ENCODE measurements at regions not wholly inside any gene's neighbourhood (a gene's known extent, or its start where the extent isn't known, plus 50 kb on each side); places are given as distances from the start of the nearest gene placed in this dataset.
"Not testable (repeated sequence)": the region's sequence is repeated elsewhere in the genome, so short reads cannot be mapped to it uniquely, and the experiment has no call there.

GRCh38 chr11:13143486-13144297 lies 133.9 kb upstream of the BMAL1 start:
- Mint-ChIP-seq H3K4me1 (ENCODE audit: low read depth) (no peaks in the 10 kb centered on the region), H3K36me3 (ENCODE audit: insufficient read depth in 2 of 2) (no peaks in the 10 kb centered on the region), H3K9me3 (peaks cover 1 to 2% of the 10 kb centered on the region in 2 donors), H3K27me3 (ENCODE audit: low read depth) (peaks cover 22% of the 10 kb centered on the region), H3K4me3 (no peak overlapping the region), H3K27ac (no peak overlapping the region)
- peak; percentile 81 to 88 for ATAC-seq (replicated peaks in 1 of 2)
- peak in 1 of 2 donors; percentile 4 for DNase-seq

- no peaks in the 10 kb centered on the region for H3K4me1 Mint-ChIP-seq (ENCODE audit: low read depth)
- no peak overlapping the region for H3K4me3 Mint-ChIP-seq
- H3K9me3 Mint-ChIP-seq = no peaks in the 10 kb centered on the region
- H3K27me3 Mint-ChIP-seq (ENCODE audit: low read depth) = peaks cover 16% of the 10 kb centered on the region
- DNase-seq (no peak), ATAC-seq (replicated peaks in 1 of 2) (no peak)
- H3K36me3 Mint-ChIP-seq (ENCODE audit: insufficient read depth in 2 of 2) = no peaks in the 10 kb centered on the region
- no peak overlapping the region for H3K27ac Mint-ChIP-seq
These were observed 132.1 kb upstream of the BMAL1 start for GRCh38 chr11:13145461-13145860.

- DNase-seq = no peak
- no peak for ATAC-seq (replicated peaks in 1 of 2)
- peaks cover 24% of the 10 kb centered on the region for H3K27me3 Mint-ChIP-seq (ENCODE audit: low read depth)
- no peak overlapping the region for H3K4me3 Mint-ChIP-seq
- no peaks in the 10 kb centered on the region for H3K36me3 Mint-ChIP-seq (ENCODE audit: insufficient read depth in 2 of 2)
- no peak overlapping the region for H3K27ac Mint-ChIP-seq
- no peaks in the 10 kb centered on the region for H3K4me1 Mint-ChIP-seq (ENCODE audit: low read depth)
- H3K9me3 Mint-ChIP-seq = peaks cover 0 to 4% of the 10 kb centered on the region in 2 donors
These were observed 127.6 kb upstream of the BMAL1 start for GRCh38 chr11:13149991-13150390.

GRCh38 chr11:13150487-13150886 lies 127.1 kb upstream of the BMAL1 start:
- no peak overlapping the region for H3K4me3 Mint-ChIP-seq
- H3K27ac Mint-ChIP-seq = no peak overlapping the region

GRCh38 chr11:13152264-13152663 lies 125.3 kb upstream of the BMAL1 start:
- H3K27ac Mint-ChIP-seq = no peak overlapping the region
- H3K4me3 Mint-ChIP-seq = no peak overlapping the region
- peaks cover 7 to 9% of the 10 kb centered on the region in 2 donors for H3K36me3 Mint-ChIP-seq (ENCODE audit: insufficient read depth in 2 of 2)
- peaks cover 3 to 19% of the 10 kb centered on the region in 2 donors for H3K9me3 Mint-ChIP-seq
- peaks cover 29% of the 10 kb centered on the region for H3K27me3 Mint-ChIP-seq (ENCODE audit: low read depth)
- no peak for DNase-seq
- no peak for ATAC-seq (replicated peaks in 1 of 2)
- H3K4me1 Mint-ChIP-seq (ENCODE audit: low read depth) = peaks cover 10% of the 10 kb centered on the region

More at GRCh38 chr11:13150487-13150886, 127.1 kb upstream of the BMAL1 start:
- no peak for ATAC-seq (replicated peaks in 1 of 2)
- peaks cover 24% of the 10 kb centered on the region for H3K27me3 Mint-ChIP-seq (ENCODE audit: low read depth)
- H3K36me3 Mint-ChIP-seq (ENCODE audit: insufficient read depth in 2 of 2) = peaks cover 0 to 3% of the 10 kb centered on the region in 2 donors
- peaks cover 0 to 8% of the 10 kb centered on the region in 2 donors for H3K9me3 Mint-ChIP-seq
- H3K4me1 Mint-ChIP-seq (ENCODE audit: low read depth) = no peaks in the 10 kb centered on the region
- DNase-seq = no peak

GRCh38 chr11:13152736-13153541 lies 124.7 kb upstream of the BMAL1 start:
- no peak overlapping the region for H3K4me3 Mint-ChIP-seq
- peaks cover 11% of the 10 kb centered on the region in 2 donors for H3K36me3 Mint-ChIP-seq (ENCODE audit: insufficient read depth in 2 of 2)
- peaks cover 35% of the 10 kb centered on the region for H3K27me3 Mint-ChIP-seq (ENCODE audit: low read depth)
- no peak for DNase-seq
- H3K27ac Mint-ChIP-seq = no peak overlapping the region
- peaks cover 10% of the 10 kb centered on the region for H3K4me1 Mint-ChIP-seq (ENCODE audit: low read depth)
- peaks cover 7 to 21% of the 10 kb centered on the region in 2 donors for H3K9me3 Mint-ChIP-seq
- ATAC-seq (replicated peaks in 1 of 2) = no peak

DNA sequence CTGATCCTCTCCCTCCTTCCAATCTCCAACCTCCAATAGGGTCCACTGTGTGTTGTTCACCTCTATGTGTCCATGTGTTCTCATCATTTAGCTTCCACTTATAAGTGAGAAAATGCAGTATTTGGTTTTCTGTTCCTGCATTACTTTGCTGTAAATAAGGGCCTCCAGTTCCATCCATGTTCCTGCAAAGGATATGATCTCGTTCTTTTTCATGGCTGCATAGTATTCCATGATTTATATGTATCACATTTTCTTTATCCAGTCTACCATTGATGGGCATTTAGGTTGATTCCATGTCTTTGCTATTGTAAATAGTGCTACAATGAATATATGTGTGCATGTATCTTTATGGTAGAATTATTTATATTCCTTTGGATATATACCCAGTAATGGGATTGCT lies 123.2 kb upstream of the BMAL1 start:
- Mint-ChIP-seq H3K9me3 (peaks cover 7 to 21% of the 10 kb centered on the region in 2 donors), H3K36me3 (ENCODE audit: insufficient read depth in 2 of 2) (peaks cover 11 to 12% of the 10 kb centered on the region in 2 donors), H3K27me3 (ENCODE audit: low read depth) (peaks cover 38% of the 10 kb centered on the region)
- DNase-seq; ATAC-seq (replicated peaks in 1 of 2); H3K27ac Mint-ChIP-seq; H3K4me3 Mint-ChIP-seq; H3K4me1 Mint-ChIP-seq (ENCODE audit: low read depth): not testable (repeated sequence)

DNA sequence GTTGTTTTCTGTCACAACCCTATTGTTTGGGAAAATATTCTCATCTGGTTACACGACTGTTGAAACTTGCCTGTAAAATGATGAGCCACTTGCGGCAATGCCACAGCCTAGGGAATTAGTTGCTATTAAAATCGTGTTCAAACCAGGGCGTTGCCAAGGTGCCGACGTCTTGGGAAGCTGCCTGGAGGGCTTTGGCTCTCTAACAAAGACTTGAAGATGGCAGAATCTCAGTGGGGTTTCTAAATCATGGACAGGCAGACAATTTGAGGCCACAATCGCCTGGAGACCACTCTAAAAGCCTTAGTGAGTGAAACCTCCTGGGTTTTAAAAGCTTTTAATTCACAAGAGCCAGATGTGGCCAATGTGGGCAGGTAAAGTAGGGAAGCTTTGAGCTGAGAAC lies 117.2 kb upstream of the BMAL1 start:
- peaks cover 7 to 15% of the 10 kb centered on the region in 2 donors for H3K9me3 Mint-ChIP-seq
- no peak for ATAC-seq (replicated peaks in 1 of 2)
- H3K27ac Mint-ChIP-seq = no peak overlapping the region
- peaks cover 48% of the 10 kb centered on the region for H3K27me3 Mint-ChIP-seq (ENCODE audit: low read depth)
- peaks cover 10% of the 10 kb centered on the region for H3K4me1 Mint-ChIP-seq (ENCODE audit: low read depth)
- DNase-seq = no peak
- peaks cover 10 to 11% of the 10 kb centered on the region in 2 donors for H3K36me3 Mint-ChIP-seq (ENCODE audit: insufficient read depth in 2 of 2)
- no peak overlapping the region for H3K4me3 Mint-ChIP-seq

DNA sequence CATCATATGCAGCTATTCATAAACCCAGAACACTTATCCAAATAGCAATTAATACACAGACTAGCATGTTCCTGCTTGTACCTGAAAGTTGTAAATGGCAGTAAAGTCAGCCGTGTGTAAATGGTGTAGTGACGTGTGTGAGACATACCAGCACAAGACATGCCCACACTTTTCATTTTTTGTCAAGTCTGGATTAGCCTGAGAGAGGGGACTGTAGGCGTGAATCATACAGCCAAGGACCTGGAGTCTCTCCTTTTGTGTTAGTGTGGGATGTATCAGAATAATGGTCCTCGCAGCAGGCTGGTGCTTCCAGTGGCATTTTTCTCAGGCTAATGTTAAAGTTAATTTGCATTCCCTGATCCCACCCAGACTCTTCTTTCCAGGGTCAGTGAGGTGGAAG lies 116.8 kb upstream of the BMAL1 start:
- H3K9me3 Mint-ChIP-seq = peaks cover 7 to 10% of the 10 kb centered on the region in 2 donors

DNA sequence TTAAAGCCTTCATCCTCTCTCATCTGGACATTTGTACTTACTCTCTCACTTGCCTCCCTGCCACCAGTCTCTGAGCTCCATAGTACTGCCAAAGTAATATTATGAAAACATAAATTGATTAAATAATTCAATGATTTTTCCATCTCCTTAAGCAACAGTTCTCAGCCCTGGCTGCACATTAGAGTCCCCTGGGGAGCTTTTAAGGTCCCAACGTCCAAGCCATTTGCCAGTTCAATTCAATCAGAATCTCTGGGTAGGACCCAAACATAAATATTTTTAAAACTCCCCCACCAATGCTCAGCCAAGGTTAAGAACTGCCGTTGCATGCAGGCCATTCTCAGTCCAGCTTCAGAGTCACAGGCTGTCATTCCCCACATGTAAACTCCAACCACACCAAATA lies 114.4 kb upstream of the BMAL1 start:
- Mint-ChIP-seq H3K4me1 (ENCODE audit: low read depth) (no peaks in the 10 kb centered on the region), H3K36me3 (ENCODE audit: insufficient read depth in 2 of 2) (no peaks in the 10 kb centered on the region), H3K4me3 (no peak overlapping the region), H3K27ac (no peak overlapping the region), H3K9me3 (no peaks in the 10 kb centered on the region), H3K27me3 (ENCODE audit: low read depth) (peaks cover 34% of the 10 kb centered on the region)
- ATAC-seq (replicated peaks in 1 of 2) (no peak), DNase-seq (no peak)

More for the DNA sequence above, 116.8 kb upstream of the BMAL1 start:
- Mint-ChIP-seq H3K27me3 (ENCODE audit: low read depth) (peaks cover 43% of the 10 kb centered on the region), H3K36me3 (ENCODE audit: insufficient read depth in 2 of 2) (peaks cover 6 to 8% of the 10 kb centered on the region in 2 donors), H3K27ac (no peak overlapping the region), H3K4me3 (no peak overlapping the region), H3K4me1 (ENCODE audit: low read depth) (peaks cover 9% of the 10 kb centered on the region)
- no peak for DNase-seq
- ATAC-seq (replicated peaks in 1 of 2) = no peak

DNA sequence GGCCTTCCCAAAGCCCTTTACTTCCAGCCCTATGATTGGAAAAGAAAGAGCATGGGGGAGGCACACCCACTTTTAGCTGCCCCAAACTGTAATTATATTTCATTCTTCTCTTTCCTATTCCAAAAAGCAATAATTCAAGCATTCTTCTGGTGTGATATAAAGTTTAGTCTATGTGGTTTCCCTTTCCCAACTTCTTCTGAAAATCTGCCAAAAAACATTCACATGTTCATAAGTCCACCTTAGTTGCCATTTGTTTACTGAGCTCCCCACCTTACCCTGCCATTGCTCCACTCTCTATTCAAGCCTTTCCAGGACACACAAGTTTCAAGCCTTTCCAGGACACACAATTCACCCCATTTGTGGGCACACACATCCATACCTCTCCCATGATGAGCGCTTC lies 111.6 kb upstream of the BMAL1 start:
- Mint-ChIP-seq H3K4me3 (no peak overlapping the region), H3K9me3 (no peaks in the 10 kb centered on the region), H3K4me1 (ENCODE audit: low read depth) (no peaks in the 10 kb centered on the region), H3K27ac (no peak overlapping the region), H3K36me3 (ENCODE audit: insufficient read depth in 2 of 2) (no peaks in the 10 kb centered on the region), H3K27me3 (ENCODE audit: low read depth) (peaks cover 21% of the 10 kb centered on the region)
- DNase-seq (no peak), ATAC-seq (replicated peaks in 1 of 2) (no peak)

DNA sequence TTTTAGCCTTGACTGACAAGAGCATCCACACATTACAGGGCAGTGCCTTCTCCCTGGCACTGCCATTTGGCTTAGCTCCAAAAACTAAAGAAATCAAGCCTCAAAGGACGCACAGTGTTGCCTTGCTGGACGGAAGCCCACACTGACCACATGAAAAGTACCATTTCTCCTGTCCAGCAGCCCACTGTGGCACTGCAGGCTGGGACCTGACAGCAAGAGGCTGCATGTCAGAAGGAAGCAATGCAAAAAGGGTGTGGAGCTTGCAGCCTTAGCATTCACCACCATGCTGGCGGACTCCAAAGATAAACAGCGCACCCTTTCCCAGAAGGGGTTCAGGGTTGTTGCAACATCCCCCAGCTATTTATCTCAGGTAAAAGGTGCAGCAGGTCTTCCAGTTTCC lies 109.3 kb upstream of the BMAL1 start:
- Mint-ChIP-seq H3K4me3 (no peak overlapping the region), H3K4me1 (ENCODE audit: low read depth) (no peaks in the 10 kb centered on the region), H3K27me3 (ENCODE audit: low read depth) (peaks cover 31% of the 10 kb centered on the region), H3K27ac (no peak overlapping the region), H3K9me3 (no peaks in the 10 kb centered on the region), H3K36me3 (ENCODE audit: insufficient read depth in 2 of 2) (no peaks in the 10 kb centered on the region)
- no peak for ATAC-seq (replicated peaks in 1 of 2)
- no peak for DNase-seq

DNA sequence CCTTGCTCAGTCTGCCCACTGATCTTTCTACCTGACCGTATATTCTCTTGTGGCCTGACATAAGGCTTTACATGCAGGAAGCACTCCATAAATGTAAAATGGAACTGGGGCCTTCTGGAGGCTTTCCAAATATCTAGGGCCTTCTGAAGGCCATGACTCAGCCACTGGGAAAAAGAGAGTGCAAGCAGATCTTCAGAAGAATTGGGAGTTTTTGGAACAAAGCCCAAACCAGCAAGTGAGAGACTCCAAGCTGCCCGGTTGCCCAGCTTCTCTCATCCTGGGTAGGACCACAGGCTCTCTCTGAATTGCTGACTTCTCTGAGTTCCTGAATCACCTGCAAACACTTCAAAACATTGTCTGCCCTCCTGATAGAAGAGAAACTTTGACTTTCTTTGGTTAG lies 107.9 kb upstream of the BMAL1 start:
- Mint-ChIP-seq H3K27me3 (ENCODE audit: low read depth) (peaks cover 39% of the 10 kb centered on the region), H3K4me1 (ENCODE audit: low read depth) (no peaks in the 10 kb centered on the region), H3K9me3 (no peaks in the 10 kb centered on the region), H3K27ac (no peak overlapping the region), H3K36me3 (ENCODE audit: insufficient read depth in 2 of 2) (no peaks in the 10 kb centered on the region), H3K4me3 (no peak overlapping the region)
- ATAC-seq (replicated peaks in 1 of 2) (no peak), DNase-seq (no peak)
